ENCODE measurements at regions not wholly inside any gene's neighbourhood (a gene's known extent, or its start where the extent isn't known, plus 50 kb on each side); places are given as distances from the start of the nearest gene placed in this dataset.

- TF ChIP-seq FOXO4 (CRISPR knock-in tag; IDR thresholded peaks at IDR 0.05) (no peak), ZNF764 (CRISPR knock-in tag; IDR thresholded peaks at IDR 0.05; ENCODE audit: low read depth) (no peak), SETDB1 (IDR thresholded peaks at IDR 0.05; ENCODE audit: low read length) (no peak), NBN (IDR thresholded peaks at IDR 0.05; ENCODE audit: low read depth) (no peak), ZNF740 (CRISPR knock-in tag; IDR thresholded peaks at IDR 0.05) (no peak), ZNF740 (tag; IDR thresholded peaks at IDR 0.05) (no peak), ZBTB2 (IDR thresholded peaks at IDR 0.05) (no peak), FUS (optimal IDR thresholded peaks at IDR 0.05; ENCODE audit: low read depth, low read length) (no peak), SMAD3 (CRISPR knock-in tag; conservative IDR thresholded peaks at IDR 0.05) (no peak), HLTF (IDR thresholded peaks at IDR 0.05) (no peak), ZNF583 (CRISPR knock-in tag; IDR thresholded peaks at IDR 0.05) (no peak), HDAC1 (IDR thresholded peaks at IDR 0.05) (no peak), YY1 (IDR thresholded peaks at IDR 0.05; ENCODE audit: borderline replicate concordance in 1 of 3, control insufficient read depth in 1 of 3, extremely low read depth in 1 of 3, insufficient read depth in 3 of 3, insufficient read length in 1 of 3, insufficient replicate concordance in 2 of 3, low read depth in 1 of 3, low read length in 2 of 3) (no peak), KAT8 (IDR thresholded peaks at IDR 0.05; ENCODE audit: low read depth) (no peak), POLR2H (tag; IDR thresholded peaks at IDR 0.05; ENCODE audit: low read depth) (0 out of 2 replicates have a peak, but pooled peaks have one; percentile 40), ZNF75A (CRISPR knock-in tag; IDR thresholded peaks at IDR 0.05) (no peak), ZNF699 (CRISPR knock-in tag; IDR thresholded peaks at IDR 0.05; ENCODE audit: insufficient replicate concordance) (no peak), MECOM (CRISPR knock-in tag; IDR thresholded peaks at IDR 0.05) (no peak), ZNF24 (IDR thresholded peaks at IDR 0.05) (no peak), WHSC1 (IDR thresholded peaks at IDR 0.05; ENCODE audit: low read length) (no peak), RCOR1 (IDR thresholded peaks at IDR 0.05; ENCODE audit: borderline replicate concordance in 1 of 2, low read depth in 2 of 2, low read length in 2 of 2) (peak in 1 of 2 experiments; percentile 30; a peak in 1 of 4 replicates), ATF1 (CRISPR knock-in tag; IDR thresholded peaks at IDR 0.05) (no peak), ATF1 (tag; IDR thresholded peaks at IDR 0.05) (no peak), ZNF644 (tag; IDR thresholded peaks at IDR 0.05; ENCODE audit: low read depth) (no peak), STAG1 (CRISPR knock-in tag; IDR thresholded peaks at IDR 0.05; ENCODE audit: borderline replicate concordance) (no peak), SNRNP70 (optimal IDR thresholded peaks at IDR 0.05; ENCODE audit: low read depth, low read length) (no peak), CBFB (CRISPR knock-in tag; IDR thresholded peaks at IDR 0.05) (no peak), NCOA1 (IDR thresholded peaks at IDR 0.05; ENCODE audit: low read depth) (no peak), ZBED1 (IDR thresholded peaks at IDR 0.05) (no peak), CEBPB (tag; IDR thresholded peaks at IDR 0.05) (peak; percentile 60; the same call in 1 of the 2 replicates)
These were observed 90.1 kb upstream of the PRR23C start (continued) for GRCh38 chr3:139134678-139135372.
